ENCODE measurements at regions not wholly inside any gene's neighbourhood (a gene's known extent, or its start where the extent isn't known, plus 50 kb on each side); places are given as distances from the start of the nearest gene placed in this dataset.
"Not testable (repeated sequence)": the region's sequence is repeated elsewhere in the genome, so short reads cannot be mapped to it uniquely, and the experiment has no call there.

GRCh38 chr3:144482876-144483275 lies 511.3 kb downstream of the DIPK2A start:
- no peak for DNase-seq

GRCh38 chr3:144487011-144487410 lies 515.4 kb downstream of the DIPK2A start:
- no peak for DNase-seq

- no peak for DNase-seq
These were observed 517.3 kb downstream of the DIPK2A start for GRCh38 chr3:144488927-144489326.

- no peak for DNase-seq
These were observed 519.7 kb downstream of the DIPK2A start for GRCh38 chr3:144491333-144491732.

GRCh38 chr3:144494651-144495050 lies 523.0 kb downstream of the DIPK2A start:
- not testable (repeated sequence) for DNase-seq

GRCh38 chr3:144496141-144496835 lies 524.7 kb downstream of the DIPK2A start:
- DNase-seq: no peak

- DNase-seq: no peak
These were observed 525.8 kb downstream of the DIPK2A start for GRCh38 chr3:144497452-144497851.

GRCh38 chr3:144499001-144499930 lies 527.6 kb downstream of the DIPK2A start:
- DNase-seq: peak; percentile 3

GRCh38 chr3:144501467-144501866 lies 529.8 kb downstream of the DIPK2A start:
- DNase-seq: no peak

- DNase-seq: no peak
These were observed 530.8 kb downstream of the DIPK2A start for GRCh38 chr3:144502402-144502801.

GRCh38 chr3:144506375-144506774 lies 534.8 kb downstream of the DIPK2A start:
- DNase-seq: not testable (repeated sequence)

- no peak for DNase-seq
These were observed 539.7 kb downstream of the DIPK2A start for GRCh38 chr3:144511346-144511745.

- DNase-seq: no peak
These were observed 544.4 kb downstream of the DIPK2A start for GRCh38 chr3:144516026-144516425.

GRCh38 chr3:144516589-144516988 lies 545.0 kb downstream of the DIPK2A start:
- no peak for DNase-seq

GRCh38 chr3:144521131-144521530 lies 549.5 kb downstream of the DIPK2A start:
- DNase-seq: no peak

- no peak for DNase-seq
These were observed 550.8 kb downstream of the DIPK2A start for GRCh38 chr3:144522456-144522855.

GRCh38 chr3:144523396-144523795 lies 551.8 kb downstream of the DIPK2A start:
- DNase-seq: no peak

GRCh38 chr3:144524531-144524930 lies 552.9 kb downstream of the DIPK2A start:
- DNase-seq: no peak

- DNase-seq: no peak
These were observed 557.9 kb downstream of the DIPK2A start for GRCh38 chr3:144529566-144529965.

GRCh38 chr3:144544871-144545270 lies 573.2 kb downstream of the DIPK2A start:
- no peak for DNase-seq

- DNase-seq: no peak
These were observed 574.9 kb downstream of the DIPK2A start for GRCh38 chr3:144546539-144546938.

GRCh38 chr3:144548346-144548745 lies 576.7 kb downstream of the DIPK2A start:
- no peak for DNase-seq

GRCh38 chr3:144549166-144549565 lies 577.5 kb downstream of the DIPK2A start:
- DNase-seq: no peak
